ENCODE measurements at regions not wholly inside any gene's neighbourhood (a gene's known extent, or its start where the extent isn't known, plus 50 kb on each side); places are given as distances from the start of the nearest gene placed in this dataset.

DNA sequence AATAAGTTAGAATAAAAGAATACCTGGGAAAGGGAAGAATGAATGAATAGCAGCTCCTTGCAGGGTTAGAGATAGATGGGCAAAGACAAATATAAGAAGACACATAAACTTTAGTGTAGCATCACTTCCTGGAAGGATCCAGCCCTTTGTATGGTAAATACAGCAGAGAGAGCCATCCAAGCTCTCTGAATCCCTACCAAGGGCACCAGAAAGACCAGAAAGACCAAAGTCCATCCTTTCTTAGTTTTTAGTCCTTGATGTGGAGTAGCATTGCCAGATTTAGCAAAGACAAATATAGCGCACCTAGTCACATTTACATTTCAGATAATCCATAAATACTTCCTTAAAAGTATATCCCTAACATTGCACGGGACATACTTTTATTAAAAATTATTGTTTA is 56.1 kb upstream of the C9orf72 start:
- no peak overlapping the region for H2BK120ac ChIP-seq (replicated peaks; ENCODE audit: low read depth, low read length)
- no peak for FAIRE-seq
- H3K14ac ChIP-seq (ENCODE audit: insufficient read length): no peak overlapping the region
- H3K9me3 ChIP-seq (ENCODE audit: insufficient read depth in 2 of 2, low read depth in 1 of 2, low read length in 1 of 2): no peaks in the 10 kb centered on the region
- no peak overlapping the region for H2BK5ac ChIP-seq (ENCODE audit: low read depth, low read length)
- no peak overlapping the region for H3K4me2 ChIP-seq (ENCODE audit: insufficient read depth in 1 of 2, low read depth in 2 of 2, low read length in 2 of 2)
- no peak overlapping the region for H4K5ac ChIP-seq (ENCODE audit: insufficient read length, low read depth, low read length)
- no peaks in the 10 kb centered on the region for H3K27me3 ChIP-seq (replicated peaks in 1 of 4; ENCODE audit: control insufficient read depth in 3 of 4, extremely low read depth in 1 of 4, insufficient read depth in 3 of 4, low read length in 3 of 4)
- WGBS, 2 experiments (ENCODE audit: extremely low coverage in 1 of 2, insufficient coverage in 1 of 2, insufficient read length in 1 of 2, insufficient replicate concordance in 2 of 2, low coverage in 1 of 2, low lambda C conversion rate in 2 of 2, missing lambda C conversion rate in 1 of 2): 94% methylated on average over 2 of the region's 2 CpGs; no CpG with 5 or more reads in 1 of the 2 experiments
- no peaks in the 10 kb centered on the region for H3K79me2 ChIP-seq (ENCODE audit: control insufficient read depth in 1 of 2, insufficient read depth in 2 of 2, low read length in 2 of 2)
- DNase-seq (ENCODE audit: low read depth in 1 of 2, low spot score in 2 of 2): no peak
- POLR2A ChIA-PET (ENCODE audit: partially characterized antibody): no interaction called here
- H3K23me2 ChIP-seq (ENCODE audit: low read depth, low read length): no peaks in the 10 kb centered on the region
- H3K4me3 ChIP-seq (ENCODE audit: extremely low read depth in 1 of 4, insufficient read depth in 2 of 4, low read depth in 3 of 4, low read length in 4 of 4): no peak overlapping the region
- no peak overlapping the region for H4K91ac ChIP-seq (replicated peaks; ENCODE audit: insufficient read length, low read length)
- no peaks in the 10 kb centered on the region for H3K36me3 ChIP-seq (ENCODE audit: control insufficient read depth in 2 of 4, insufficient read depth in 4 of 4, low read length in 3 of 4)
- no peak overlapping the region for H3K27ac ChIP-seq (ENCODE audit: low read depth, low read length)
- H4K8ac ChIP-seq (ENCODE audit: extremely low read depth, insufficient read depth, low read length): no peak overlapping the region
- no peak overlapping the region for H3K56ac ChIP-seq (replicated peaks; ENCODE audit: insufficient read length, low read depth, low read length)
- H2AK5ac ChIP-seq (ENCODE audit: low read depth, low read length): no peak overlapping the region
- H3K79me1 ChIP-seq (ENCODE audit: low read depth, low read length): no peaks in the 10 kb centered on the region
- H3K4me1 ChIP-seq (replicated peaks in 1 of 4; ENCODE audit: control insufficient read depth in 3 of 4, insufficient read depth in 4 of 4, low read length in 3 of 4): peaks cover 0 to 4% (median 2%) of the 10 kb centered on the region in 4 experiments; a peak in 2 of 7 replicates
- H2AFZ ChIP-seq (ENCODE audit: low read length): no peak overlapping the region
- H3K23ac ChIP-seq (ENCODE audit: insufficient read length): no peak overlapping the region
- no peak overlapping the region for H2BK12ac ChIP-seq (ENCODE audit: low read depth, low read length)
- no peak overlapping the region for H3K4ac ChIP-seq (replicated peaks; ENCODE audit: insufficient read length, low read depth, low read length)
- no peak overlapping the region for H2BK20ac ChIP-seq (ENCODE audit: low read length)
- CTCF ChIA-PET (ENCODE audit: partially characterized antibody): no interaction called here
- H4K20me1 ChIP-seq (replicated peaks in 1 of 2; ENCODE audit: control insufficient read depth in 1 of 2, insufficient read depth in 2 of 2, low read length in 2 of 2): no peaks in the 10 kb centered on the region
- H3K9ac ChIP-seq (replicated peaks in 1 of 4; ENCODE audit: extremely low read depth in 1 of 4, low read depth in 3 of 4, low read length in 3 of 4): no peak overlapping the region
- no peak overlapping the region for H2BK15ac ChIP-seq (ENCODE audit: low read length)
- H3K18ac ChIP-seq (ENCODE audit: extremely low read depth, low read length): no peak overlapping the region
- TF ChIP-seq KDM4A (IDR thresholded peaks at IDR 0.05; ENCODE audit: low read depth, low read length, severe bottlenecking): no peak
- no peak for TF ChIP-seq CBX8 (IDR thresholded peaks at IDR 0.05; ENCODE audit: borderline replicate concordance, low read depth, low read length)
- no peak for TF ChIP-seq POLR2A (IDR thresholded peaks at IDR 0.05; ENCODE audit: control extremely low read depth in 1 of 2, low read depth in 2 of 2, low read length in 2 of 2)
- no peak for TF ChIP-seq CTCF (IDR thresholded peaks at IDR 0.05; ENCODE audit: control extremely low read depth in 1 of 3, insufficient read depth in 1 of 3, low read depth in 1 of 3, low read length in 3 of 3)
- TF ChIP-seq MAX (IDR thresholded peaks at IDR 0.05): no peak
- TF ChIP-seq RBBP5 (IDR thresholded peaks at IDR 0.05; ENCODE audit: borderline replicate concordance, low read depth, low read length): no peak
- no peak for TF ChIP-seq CREB1 (IDR thresholded peaks at IDR 0.05)
- no peak for TF ChIP-seq BRCA1 (IDR thresholded peaks at IDR 0.05; ENCODE audit: low read depth, low read length)
- TF ChIP-seq RAD21 (IDR thresholded peaks at IDR 0.05 in 1 of 2, conservative IDR thresholded peaks at IDR 0.05 in 1 of 2; ENCODE audit: low read depth in 2 of 2, low read length in 2 of 2): no peak
- no peak for TF ChIP-seq CBX5 (IDR thresholded peaks at IDR 0.05; ENCODE audit: low read depth, low read length)
- TF ChIP-seq NRF1 (IDR thresholded peaks at IDR 0.05; ENCODE audit: low read depth, low read length): no peak
